IPS-NIHi7 (cell line): ENCODE measurements at regions not wholly inside any gene's neighbourhood (a gene's known extent, or its start where the extent isn't known, plus 50 kb on each side); places are given as distances from the start of the nearest gene placed in this dataset.
"Not testable (repeated sequence)": the region's sequence is repeated elsewhere in the genome, so short reads cannot be mapped to it uniquely, and the experiment has no call there.

Source experiments
- DNase-seq: peaks from one replicate; pipeline ENCODE4 v3.0.0; 2012; ENCODE audit warnings: mixed read lengths; ENCODE audit errors: extremely low spot score

DNA sequence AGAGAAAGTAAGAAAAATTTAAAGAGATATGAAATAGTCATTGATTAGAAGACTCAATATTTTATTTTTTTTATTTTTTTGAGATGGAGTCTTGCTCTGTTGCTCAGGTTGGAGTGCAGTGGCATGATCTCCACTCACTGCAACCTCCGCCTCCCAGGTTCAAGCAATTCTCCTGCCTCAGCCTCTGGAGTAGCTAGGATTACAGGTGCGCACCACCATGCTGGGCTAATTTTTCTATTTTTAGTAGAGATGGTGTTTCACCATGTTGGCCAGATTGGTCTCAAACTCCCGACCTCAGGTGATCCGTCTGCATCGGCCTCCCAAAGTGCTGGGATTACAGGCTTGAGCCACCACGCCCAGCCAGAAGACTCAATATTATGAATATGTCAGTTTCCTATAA, 672.6 kb downstream of the UQCRFS1 start:
- DNase-seq = not testable (repeated sequence)

DNA sequence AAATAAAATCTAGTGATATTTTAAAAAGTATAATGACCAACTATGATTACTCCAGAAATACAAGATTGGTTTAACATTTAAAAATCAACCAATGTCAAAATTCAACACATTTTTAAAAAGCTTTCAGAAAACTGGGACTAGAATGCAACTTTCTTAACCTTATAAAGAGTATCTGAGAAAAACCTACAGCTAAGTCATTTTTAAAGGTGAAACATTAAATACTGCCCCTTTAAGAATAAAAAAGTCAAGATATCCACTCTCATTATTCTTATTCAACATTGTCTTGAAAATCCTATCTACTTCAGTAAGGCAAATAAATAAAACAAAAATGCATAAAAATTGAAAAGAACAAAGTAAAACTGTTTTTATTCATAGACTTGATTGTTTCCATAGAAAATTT, 673.2 kb downstream of the UQCRFS1 start:
- DNase-seq = no peak

DNA sequence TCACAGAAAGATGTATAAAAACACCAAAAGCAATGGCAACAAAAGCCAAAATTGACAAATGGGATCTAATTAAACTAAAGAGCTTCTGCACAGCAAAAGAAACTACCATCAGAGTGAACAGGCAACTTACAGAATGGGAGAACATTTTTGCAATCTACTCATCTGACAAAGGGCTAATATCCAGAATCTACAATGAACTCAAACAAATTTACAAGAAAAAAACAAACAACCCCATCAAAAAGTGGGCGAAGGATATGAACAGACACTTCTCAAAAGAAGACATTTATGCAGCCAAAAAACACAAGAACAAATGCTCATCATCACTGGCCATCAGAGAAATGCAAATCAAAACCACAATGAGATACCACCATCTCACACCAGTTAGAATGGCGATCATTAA, 674.4 kb downstream of the UQCRFS1 start:
- not testable (repeated sequence) for DNase-seq

DNA sequence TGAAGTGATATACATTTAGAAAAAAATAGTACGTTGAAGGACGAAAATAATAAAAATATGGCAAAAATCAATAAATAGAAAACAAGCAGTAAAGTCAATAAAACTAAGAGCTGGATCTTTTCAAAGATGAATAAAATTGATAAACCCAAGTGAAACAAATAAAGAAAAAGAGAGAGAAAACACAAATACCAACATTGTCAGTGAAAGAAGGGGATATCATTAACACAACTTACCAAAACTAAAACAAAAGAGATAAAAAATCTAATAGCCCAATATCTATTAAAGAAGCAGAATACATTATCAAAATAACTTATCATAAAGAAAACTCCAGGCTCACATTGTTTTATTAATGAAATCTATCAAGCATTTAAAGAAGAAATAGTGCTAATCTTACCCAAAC, 675.1 kb downstream of the UQCRFS1 start:
- DNase-seq = no peak

DNA sequence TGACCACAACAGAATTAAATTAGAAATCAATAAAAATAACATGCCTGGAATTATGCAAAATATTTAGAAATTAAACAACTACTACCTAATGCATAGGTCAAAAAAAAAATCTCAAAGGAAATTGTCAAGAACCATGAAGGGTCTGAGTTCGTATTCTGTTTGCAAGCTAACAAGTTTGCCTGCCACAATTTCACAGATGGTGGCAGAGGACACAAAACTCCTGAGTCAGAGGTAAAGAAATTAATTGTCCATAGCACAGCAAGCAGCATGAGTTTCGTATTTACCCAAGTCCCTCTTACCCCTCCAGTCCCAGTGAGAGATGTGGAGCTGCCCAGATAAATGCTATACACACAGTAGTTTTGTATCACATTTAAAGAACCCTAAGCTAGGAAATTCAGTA, 675.9 kb downstream of the UQCRFS1 start:
- no peak for DNase-seq

DNA sequence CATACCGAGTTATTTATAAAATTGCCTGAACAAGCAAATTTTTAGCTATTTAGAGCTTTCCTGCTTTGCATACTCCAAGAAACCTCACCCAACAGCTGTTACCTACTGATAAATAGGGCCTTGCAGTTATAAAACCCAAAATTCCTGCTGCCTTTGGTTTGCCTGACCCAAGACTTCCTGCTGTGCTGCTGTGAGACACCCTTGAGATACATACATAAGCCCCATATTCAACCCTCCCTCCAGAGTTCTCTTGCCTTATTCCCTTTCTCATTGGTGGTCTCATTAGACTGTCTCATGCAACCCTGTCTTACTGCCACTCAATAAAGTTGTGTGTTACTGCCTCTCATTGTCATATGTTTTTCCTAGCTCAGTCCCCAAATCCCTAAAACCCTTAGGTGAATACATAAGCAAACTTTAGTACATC, 677.6 kb downstream of the UQCRFS1 start:
- DNase-seq = no peak

DNA sequence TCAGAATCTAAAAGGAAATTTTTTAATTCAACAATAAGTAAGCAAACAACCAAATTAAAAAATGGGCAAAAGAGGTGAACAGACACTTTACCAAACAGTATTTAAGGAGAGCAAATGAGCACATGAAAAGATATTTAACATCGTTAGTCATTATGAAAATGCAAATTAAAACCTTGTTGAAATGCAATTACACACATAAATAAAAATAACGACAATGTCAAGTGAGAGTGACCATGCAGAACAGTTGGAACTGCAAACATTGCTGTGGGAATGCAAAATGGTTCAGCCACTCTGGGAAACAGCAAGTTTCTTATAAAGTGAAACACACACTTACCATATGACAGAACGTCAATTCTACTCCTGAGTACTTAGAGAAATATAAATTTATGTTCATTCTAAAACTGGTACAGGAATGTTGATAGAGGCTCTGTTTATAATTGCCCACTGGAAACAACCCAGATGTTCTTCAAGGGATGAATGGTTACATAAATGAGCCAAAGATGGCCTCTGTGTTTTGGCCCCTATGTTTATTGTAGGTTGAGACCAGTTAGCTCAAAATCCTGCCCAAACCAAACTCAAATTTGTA, 678.1 kb downstream of the UQCRFS1 start:
- no peak for DNase-seq

DNA sequence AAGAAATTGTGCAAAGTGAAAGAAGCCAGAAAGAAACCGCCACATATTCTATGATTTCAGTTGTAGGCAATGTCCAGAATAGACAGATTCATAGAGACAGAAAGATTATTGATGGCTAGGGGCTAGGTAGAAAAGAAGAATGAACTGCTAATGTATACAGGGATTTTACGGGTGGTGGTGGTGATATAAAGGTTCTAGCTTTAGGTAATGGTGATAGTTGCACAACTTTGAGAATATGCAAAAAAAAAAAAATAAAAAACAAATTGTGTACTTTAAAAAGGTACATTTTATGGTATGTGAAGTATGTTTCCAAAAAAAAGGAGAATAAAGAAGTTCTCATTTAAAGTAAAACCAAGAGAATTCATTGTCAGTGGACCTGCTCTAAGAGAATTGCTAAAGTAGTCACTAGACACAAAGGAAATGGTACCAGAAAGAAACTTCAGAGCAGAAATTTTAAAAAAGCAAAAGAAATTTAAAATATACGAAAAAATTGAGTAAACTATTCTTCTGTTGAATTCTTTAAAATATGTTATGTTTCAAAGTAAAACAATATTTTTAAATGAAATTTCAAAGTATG, 680.1 kb downstream of the UQCRFS1 start:
- DNase-seq = no peak

DNA sequence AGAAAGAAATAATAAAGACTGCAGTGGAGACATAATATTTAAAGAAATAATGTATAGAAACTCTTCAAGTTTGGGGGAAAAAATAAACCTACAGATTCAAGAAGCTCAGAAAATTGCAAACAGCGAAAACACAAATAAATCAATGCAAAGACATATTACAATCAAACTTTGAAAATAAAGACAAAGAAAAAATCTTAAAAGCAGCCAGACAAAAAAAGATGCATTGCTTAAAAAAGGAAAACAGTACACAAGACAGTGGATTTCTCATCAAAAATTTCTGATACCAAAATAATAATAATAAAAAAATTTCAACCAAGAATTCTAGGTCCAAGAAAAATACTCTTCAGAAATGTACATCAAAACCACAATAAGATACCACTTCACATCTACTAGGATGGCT, 681.0 kb downstream of the UQCRFS1 start:
- DNase-seq = no peak

DNA sequence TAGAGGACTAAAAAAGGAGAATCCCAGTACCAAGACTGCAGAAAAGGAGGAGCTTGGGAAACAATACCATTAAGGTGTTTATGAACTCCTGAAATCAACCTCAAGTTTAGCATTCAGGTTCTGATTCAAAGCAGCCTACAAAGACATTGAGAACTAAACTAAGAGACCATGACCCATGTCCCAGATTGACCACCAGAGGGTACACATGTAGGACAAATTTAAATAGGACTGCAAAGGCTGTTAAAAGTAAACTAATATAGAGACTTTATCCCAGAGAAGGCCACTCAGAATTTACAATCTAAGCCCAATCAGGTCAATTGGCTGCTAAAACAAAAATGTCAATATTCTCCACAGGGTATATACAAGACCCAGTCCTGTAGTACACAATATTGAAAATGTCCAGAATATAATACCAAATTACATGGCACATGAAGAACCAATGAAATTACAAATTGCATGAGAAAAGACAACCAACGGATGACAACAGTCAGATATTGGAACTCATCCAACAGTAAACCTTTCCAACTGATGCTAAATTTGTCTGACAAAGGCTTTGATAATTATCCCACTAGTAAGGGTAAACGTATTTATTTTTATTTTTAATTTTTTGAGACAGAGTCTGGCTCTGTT, 682.4 kb downstream of the UQCRFS1 start:
- DNase-seq = no peak

DNA sequence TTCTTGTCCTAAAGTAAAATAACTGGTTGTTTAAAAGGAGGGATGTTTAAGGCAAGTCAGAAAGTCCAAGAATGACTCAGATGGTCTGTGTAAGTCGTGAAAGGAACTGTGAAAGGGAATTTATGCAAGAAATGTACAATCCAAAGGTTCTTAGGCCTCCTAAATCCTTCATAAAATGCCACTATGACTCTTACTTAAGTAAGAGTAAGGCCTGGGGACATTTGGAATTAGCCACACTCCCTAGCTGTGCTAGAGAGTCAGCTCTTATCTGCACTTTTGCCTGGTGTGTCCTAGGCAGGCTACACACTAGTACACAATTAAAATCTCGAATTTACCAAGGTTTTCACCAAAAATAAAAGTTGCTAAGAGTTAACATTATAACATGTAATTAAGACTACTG, 686.9 kb downstream of the UQCRFS1 start:
- no peak for DNase-seq

DNA sequence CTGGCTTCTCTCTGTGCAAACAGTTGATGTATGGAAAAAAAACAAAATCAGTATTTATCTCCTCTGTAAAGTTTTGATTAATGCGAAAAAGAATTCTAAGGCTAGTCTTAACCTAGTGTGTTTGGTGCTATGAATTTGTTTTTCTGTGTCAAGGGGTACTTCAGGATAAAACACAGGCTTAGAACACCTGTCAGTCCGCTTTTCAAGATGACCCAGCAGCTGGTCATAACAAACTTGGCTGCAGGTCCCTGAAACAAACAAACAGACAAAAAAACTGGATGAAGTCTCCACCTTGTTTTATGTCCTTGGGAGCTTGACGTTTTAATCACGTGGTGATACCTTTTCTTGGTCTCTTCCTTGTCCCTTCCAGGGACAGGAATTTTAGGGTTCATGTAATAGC, 689.3 kb downstream of the UQCRFS1 start:
- no peak for DNase-seq

DNA sequence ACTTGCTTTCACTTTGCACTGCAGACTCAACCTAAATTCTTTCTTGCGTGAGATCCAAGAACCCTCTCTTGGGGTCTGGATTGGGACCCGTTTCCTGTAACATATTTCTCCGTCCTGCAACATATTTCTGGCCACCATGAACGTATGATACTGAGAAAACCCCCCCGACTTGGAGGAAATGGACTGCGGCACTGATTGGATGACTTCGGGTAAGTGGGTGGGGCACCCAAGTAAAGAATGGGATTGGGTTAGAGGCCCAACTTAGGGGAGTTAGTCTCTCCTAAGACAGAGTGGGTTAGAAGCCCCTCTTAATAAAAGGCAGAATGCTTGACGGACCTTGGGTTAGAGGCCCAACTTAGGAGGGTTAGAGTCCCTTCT, 690.4 kb downstream of the UQCRFS1 start:
- DNase-seq = no peak

DNA sequence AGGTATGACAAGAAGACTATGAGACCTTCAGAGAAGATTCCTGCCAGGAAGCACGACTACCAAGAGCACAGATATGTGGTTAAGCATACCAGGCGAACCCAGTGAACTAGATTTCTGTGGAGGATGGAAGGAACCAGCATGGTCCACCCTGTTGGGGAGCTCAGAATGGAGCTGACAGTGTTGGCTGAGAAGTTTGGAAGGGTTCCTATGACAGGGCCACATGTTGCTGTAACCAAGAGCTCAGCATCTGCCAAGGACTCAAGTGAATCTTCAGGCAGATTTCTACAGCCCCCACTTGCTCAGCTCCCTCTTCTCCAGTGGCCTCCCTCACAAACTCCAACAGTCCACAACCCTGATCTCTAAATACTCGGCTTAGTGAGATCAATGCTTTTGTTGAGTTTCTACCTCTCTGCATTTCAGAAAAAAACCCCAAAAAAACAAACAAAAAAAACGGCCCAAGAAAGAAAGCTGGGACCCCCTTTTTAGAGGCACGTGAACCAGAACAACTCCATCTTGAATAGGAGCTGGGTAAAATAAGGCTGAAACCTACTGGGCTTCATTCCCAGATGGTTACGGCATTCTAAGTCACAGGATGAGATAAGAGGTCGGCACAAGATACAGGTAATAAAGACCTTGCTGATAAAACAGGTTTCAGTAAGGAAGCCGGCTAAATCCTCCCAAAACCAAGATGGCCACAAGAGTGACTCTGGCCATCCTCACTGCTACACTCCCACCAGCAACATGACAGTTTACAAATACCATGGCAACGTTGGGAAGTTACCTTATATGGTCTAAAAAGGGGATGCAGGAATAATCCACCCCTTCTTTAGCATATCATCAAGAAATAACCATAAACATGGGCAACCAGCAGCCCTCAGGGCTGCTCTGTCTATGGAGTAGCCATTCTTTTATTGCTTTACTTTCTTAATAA, 691.1 kb downstream of the UQCRFS1 start:
- DNase-seq = no peak

DNA sequence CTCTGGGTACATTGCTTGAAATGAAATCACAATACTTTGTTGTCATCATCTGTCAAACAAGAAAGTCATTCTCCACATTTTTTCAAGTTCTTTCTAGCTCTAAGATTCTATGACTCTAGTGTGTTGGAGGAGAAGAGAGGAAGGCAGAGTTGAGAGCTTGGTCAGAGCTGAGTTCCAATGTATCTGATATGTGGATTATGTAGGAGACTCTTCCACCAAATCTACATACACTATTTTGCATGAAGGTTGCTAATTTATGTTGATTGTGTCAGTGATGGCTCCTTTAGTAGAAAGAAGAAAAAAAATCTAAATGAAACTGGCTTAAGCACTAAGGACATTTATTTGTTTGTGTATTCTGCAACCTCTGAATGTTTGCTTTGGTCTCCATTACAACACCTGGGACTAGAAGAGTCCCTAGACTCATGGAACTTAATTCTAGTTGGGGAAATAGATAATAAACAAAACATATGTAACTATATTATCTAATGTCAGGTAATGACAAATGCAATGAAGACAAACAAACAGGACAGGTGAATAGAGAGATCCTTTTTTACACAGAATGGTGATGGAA, 691.9 kb downstream of the UQCRFS1 start:
- no peak for DNase-seq

DNA sequence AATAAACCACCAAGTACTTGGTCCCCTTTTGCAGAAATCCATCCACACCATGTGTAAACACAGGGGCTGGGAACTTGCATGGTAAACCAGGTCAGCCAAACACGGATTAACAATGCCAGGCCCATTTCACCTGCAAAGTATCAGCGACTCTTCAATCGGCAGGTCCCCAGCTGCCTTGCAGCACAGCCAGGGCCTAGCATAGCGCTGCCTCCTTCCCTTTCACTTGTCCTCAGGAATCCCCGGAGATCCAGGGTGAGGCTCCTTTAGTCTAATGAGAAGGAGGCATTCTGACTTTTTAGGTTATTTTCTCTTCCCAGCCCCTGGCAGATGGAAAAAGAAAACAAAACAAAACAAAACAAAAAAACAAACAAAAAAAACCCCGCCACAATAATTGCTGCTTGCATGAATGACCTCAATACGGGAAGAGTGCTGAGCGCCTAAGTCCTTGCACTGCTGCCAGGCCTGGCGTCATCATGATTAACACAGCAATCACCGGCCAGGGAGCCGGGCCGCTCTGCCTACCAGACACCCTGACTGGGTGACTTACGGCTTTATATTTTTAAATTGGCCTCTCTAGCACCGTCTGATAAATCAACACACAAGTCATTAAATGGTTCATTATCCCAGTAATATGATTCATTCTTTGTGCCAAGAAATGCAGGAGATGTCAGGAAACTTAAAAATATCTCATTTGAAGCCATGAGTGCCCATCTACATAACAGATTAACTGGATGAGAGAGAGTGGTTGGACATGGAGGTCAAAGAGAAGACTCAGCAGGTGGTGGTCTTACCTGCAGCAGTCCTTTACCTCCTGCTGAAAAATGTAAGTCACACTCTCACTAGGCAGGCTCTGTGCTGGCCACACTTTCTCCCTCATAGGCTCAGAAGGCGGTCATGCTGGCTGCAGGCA, 692.7 kb downstream of the UQCRFS1 start:
- DNase-seq = no peak

DNA sequence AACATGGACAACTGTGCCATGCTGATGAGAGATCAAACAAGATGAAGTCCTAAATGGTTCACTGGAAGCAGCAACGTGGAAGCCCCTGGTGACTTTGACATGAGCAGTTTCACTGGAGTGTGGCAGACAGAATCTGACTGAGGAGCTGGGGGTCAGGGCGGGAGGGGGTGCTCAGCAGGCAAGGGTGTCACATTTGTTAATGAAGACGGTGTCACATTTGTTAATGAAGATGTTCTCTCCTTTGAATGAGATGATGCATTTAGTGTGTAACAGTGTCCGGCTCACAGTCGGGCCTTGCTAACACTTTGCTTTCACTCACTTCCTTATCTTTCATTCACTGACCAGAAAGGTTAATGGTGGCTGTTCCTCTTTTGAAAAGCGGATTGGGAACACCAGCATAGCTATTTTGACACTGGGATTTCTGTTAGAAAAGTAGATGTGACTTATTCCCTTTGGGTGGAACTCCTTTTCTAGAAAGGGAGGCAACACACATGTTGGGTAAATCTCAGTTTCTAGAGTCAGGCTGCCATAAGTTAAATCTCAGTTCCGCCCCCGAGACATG, 693.7 kb downstream of the UQCRFS1 start:
- DNase-seq = no peak

DNA sequence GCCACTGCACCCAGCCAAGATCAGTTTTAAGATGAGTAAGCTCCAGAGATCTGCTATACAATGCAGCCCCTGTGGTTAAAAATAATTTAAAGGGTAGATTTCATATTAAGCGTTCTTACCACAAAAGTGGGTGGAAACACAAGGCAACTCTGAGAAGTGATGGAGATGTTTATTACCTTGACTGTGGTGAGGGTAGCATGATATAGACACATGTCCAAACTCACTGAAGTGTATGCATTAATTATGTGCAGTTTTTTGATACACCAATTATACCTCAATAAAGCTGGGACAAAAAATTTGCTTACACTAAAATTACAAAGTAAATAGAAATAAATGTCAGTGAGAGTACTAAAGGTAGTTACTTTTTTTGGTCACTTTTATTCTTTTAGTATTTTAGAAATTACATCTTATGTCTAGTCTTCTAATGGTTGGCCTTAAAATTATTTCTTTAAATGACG, 696.5 kb downstream of the UQCRFS1 start:
- no peak for DNase-seq

DNA sequence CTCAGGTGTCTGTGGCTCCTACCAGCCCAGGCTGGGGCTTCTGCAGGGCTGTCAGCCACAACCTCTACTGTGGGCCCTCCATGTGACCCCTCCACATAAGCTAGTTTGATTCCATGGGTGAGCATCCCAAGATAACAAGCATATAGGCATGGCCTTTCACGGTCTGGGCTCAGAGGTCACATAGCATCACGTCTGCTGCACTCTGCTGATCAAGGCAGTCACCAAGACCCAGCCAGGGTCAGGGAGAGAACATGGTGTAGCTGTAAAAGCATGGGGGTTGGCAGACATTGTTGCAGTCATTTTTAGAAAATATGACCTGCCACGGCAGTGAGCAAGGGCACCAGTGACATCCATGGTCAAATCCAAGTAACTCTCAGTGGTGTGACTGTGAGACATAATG, 698.8 kb downstream of the UQCRFS1 start:
- peak; percentile 7 for DNase-seq

DNA sequence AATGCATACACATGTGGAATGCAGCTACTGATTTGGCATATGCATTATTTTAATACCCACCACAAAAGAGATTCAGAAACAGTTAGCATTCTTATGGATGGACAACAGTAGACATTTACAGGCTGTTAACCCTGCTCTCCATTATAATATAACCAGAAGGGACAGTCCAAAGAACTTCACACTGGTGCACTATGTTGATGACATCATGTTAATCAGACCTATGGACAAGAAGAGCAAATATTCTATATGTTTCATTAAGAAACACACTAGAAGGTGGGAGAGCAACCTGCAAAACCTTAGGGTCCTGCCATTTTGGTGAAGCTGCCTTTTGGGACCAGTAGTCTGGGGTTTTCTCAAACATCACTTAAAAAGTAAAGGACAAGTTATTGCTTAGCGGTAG, 701.3 kb downstream of the UQCRFS1 start:
- DNase-seq = no peak
